Endothelial cell (in vitro differentiated cells): ENCODE measurements at regions not wholly inside any gene's neighbourhood (a gene's known extent, or its start where the extent isn't known, plus 50 kb on each side); places are given as distances from the start of the nearest gene placed in this dataset.

Experiments
- DNase-seq: peaks from one replicate; pipeline ENCODE4 v3.0.0; 2021; ENCODE audit warnings: low spot score
- H3K27ac Mint-ChIP-seq: one replicate; pipeline ENCODE4 v1.8.0; 2021; ENCODE audit warnings: mixed read lengths, inconsistent platforms; ENCODE audit not compliant: unreplicated experiment
- H3K27me3 Mint-ChIP-seq: one replicate; pipeline ENCODE4 v1.8.0; 2021; ENCODE audit warnings: mild to moderate bottlenecking, moderate library complexity, mixed read lengths, inconsistent platforms; ENCODE audit not compliant: unreplicated experiment
- H3K36me3 Mint-ChIP-seq: one replicate; pipeline ENCODE4 v1.8.0; 2021; ENCODE audit warnings: mild to moderate bottlenecking, low read depth, mixed read lengths, inconsistent platforms; ENCODE audit not compliant: unreplicated experiment
- H3K4me1 Mint-ChIP-seq: one replicate; pipeline ENCODE4 v1.8.0; 2021; ENCODE audit warnings: mild to moderate bottlenecking, mixed read lengths, inconsistent platforms; ENCODE audit not compliant: unreplicated experiment
- H3K4me3 Mint-ChIP-seq: one replicate; pipeline ENCODE4 v1.8.0; 2021; ENCODE audit warnings: mild to moderate bottlenecking, mixed read lengths, inconsistent platforms; ENCODE audit not compliant: unreplicated experiment
- H3K9me3 Mint-ChIP-seq: one replicate; pipeline ENCODE4 v1.8.0; 2021; ENCODE audit warnings: mixed read lengths, inconsistent platforms; ENCODE audit not compliant: unreplicated experiment
- CTCF ChIP-seq: fragments of 200-600 bp; sonication (generic); IDR thresholded peaks from one replicate; pipeline ENCODE4 v1.5.0; 2021; ENCODE audit warnings: antibody characterized with exemption; ENCODE audit not compliant: unreplicated experiment

- Mint-ChIP-seq H3K9me3 (no peaks in the 10 kb centered on the region), H3K36me3 (no peaks in the 10 kb centered on the region), H3K4me1 (no peaks in the 10 kb centered on the region), H3K27me3 (no peaks in the 10 kb centered on the region), H3K27ac (no peak overlapping the region), H3K4me3 (no peak overlapping the region)
- no peak for TF ChIP-seq CTCF
- no peak for DNase-seq
These were observed 103.1 kb upstream of the PCDH7 start for GRCh38 chr4:30616942-30617646.

GRCh38 chr4:30617836-30618235 is 102.3 kb upstream of the PCDH7 start:
- DNase-seq: no peak
- Mint-ChIP-seq H3K9me3 (no peaks in the 10 kb centered on the region), H3K4me3 (no peak overlapping the region), H3K4me1 (no peaks in the 10 kb centered on the region), H3K27me3 (no peaks in the 10 kb centered on the region), H3K27ac (no peak overlapping the region), H3K36me3 (no peaks in the 10 kb centered on the region)
- no peak for TF ChIP-seq CTCF

GRCh38 chr4:30619679-30620078 is 100.5 kb upstream of the PCDH7 start:
- no peak for DNase-seq
- Mint-ChIP-seq H3K9me3 (no peaks in the 10 kb centered on the region), H3K36me3 (no peaks in the 10 kb centered on the region), H3K27me3 (peaks cover 3% of the 10 kb centered on the region), H3K4me3 (no peak overlapping the region), H3K4me1 (no peaks in the 10 kb centered on the region), H3K27ac (no peak overlapping the region)
- TF ChIP-seq CTCF: no peak

- no peak for TF ChIP-seq CTCF
- no peak for DNase-seq
- no peaks in the 10 kb centered on the region for H3K36me3 Mint-ChIP-seq
- no peak overlapping the region for H3K27ac Mint-ChIP-seq
- H3K9me3 Mint-ChIP-seq: no peaks in the 10 kb centered on the region
- H3K4me3 Mint-ChIP-seq: no peak overlapping the region
- peaks cover 3% of the 10 kb centered on the region for H3K27me3 Mint-ChIP-seq
- no peaks in the 10 kb centered on the region for H3K4me1 Mint-ChIP-seq
These were observed 99.5 kb upstream of the PCDH7 start for GRCh38 chr4:30620711-30621110.

GRCh38 chr4:30630431-30630830 is 89.7 kb upstream of the PCDH7 start:
- H3K4me3 Mint-ChIP-seq: no peak overlapping the region
- H3K27me3 Mint-ChIP-seq: no peaks in the 10 kb centered on the region
- no peak for TF ChIP-seq CTCF
- H3K27ac Mint-ChIP-seq: no peak overlapping the region
- H3K4me1 Mint-ChIP-seq: no peaks in the 10 kb centered on the region
- H3K36me3 Mint-ChIP-seq: no peaks in the 10 kb centered on the region
- H3K9me3 Mint-ChIP-seq: no peaks in the 10 kb centered on the region
- no peak for DNase-seq
